ENCODE measurements at regions not wholly inside any gene's neighbourhood (a gene's known extent, or its start where the extent isn't known, plus 50 kb on each side); places are given as distances from the start of the nearest gene placed in this dataset.

DNA sequence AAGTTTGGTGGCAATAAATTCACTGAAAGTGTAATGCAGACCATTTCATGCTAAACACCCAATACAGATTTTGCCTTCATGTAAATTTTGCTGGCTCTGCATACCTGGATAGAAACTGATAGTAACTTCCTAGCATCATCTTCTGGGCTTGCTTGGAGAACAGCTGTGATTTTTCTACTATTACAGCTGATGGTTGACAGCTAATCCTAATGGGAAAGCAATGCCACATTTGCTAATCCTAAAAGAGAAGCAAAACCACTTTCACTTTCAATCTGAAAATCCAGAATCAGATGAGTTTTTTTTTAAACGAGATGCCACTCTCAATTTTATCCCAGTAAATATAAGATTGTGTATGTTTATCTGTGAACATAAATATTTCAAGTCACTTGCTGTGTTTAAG is 1035.9 kb downstream of the TRHDE start (continued):
- TF ChIP-seq CHD7 (IDR thresholded peaks at IDR 0.05; ENCODE audit: insufficient replicate concordance, low read length) (no peak), POU5F1 (IDR thresholded peaks at IDR 0.05; ENCODE audit: low read depth, low read length) (no peak), SAP30 (IDR thresholded peaks at IDR 0.05; ENCODE audit: insufficient read depth, insufficient replicate concordance, low read length) (no peak), SP4 (IDR thresholded peaks at IDR 0.05; ENCODE audit: low read length) (no peak), POLR2A (IDR thresholded peaks at IDR 0.05; ENCODE audit: control extremely low read depth in 1 of 2, low read depth in 2 of 2, low read length in 2 of 2) (no peak), RFX5 (IDR thresholded peaks at IDR 0.05; ENCODE audit: borderline replicate concordance, low read depth, low read length) (no peak)

All from H1 (cell line).